H1 (cell line): ENCODE measurements at regions not wholly inside any gene's neighbourhood (a gene's known extent, or its start where the extent isn't known, plus 50 kb on each side); places are given as distances from the start of the nearest gene placed in this dataset.

Experiments used
- CEBPB ChIP-seq: IDR thresholded peaks from 2 replicates; pipeline ENCODE4 v1.6.1; 2012; ENCODE audit warnings: low read depth, low read length
- RAD21 ChIP-seq, 2 experiments: IDR thresholded peaks in 1 of 2; conservative IDR thresholded peaks in 1 of 2; 2 replicates each; pipeline ENCODE4 v1.6.1; 2011; ENCODE audit warnings: low read depth in 2 of 2, low read length in 2 of 2, improper control_type of control experiment in 1 of 2, inconsistent platforms in 1 of 2, mild to moderate bottlenecking in 1 of 2, moderate library complexity in 1 of 2

GRCh38 chr22:42180349-42180842 lies 49.8 kb upstream of the CYP2D6 start (continued):
- TF ChIP-seq CEBPB (no peak), RAD21 (IDR thresholded peaks at IDR 0.05 in 1 of 2, conservative IDR thresholded peaks at IDR 0.05 in 1 of 2; ENCODE audit: low read depth in 2 of 2, low read length in 2 of 2) (no peak)
